Peyer's patch (tissue), 4 donors: ENCODE measurements at regions not wholly inside any gene's neighbourhood (a gene's known extent, or its start where the extent isn't known, plus 50 kb on each side); places are given as distances from the start of the nearest gene placed in this dataset.

Experiments used
- POLR2A ChIP-seq, 2 donors: fragments of 450-650 bp; IDR thresholded peaks; one replicate each; pipeline ENCODE4 v1.5.1; 2017; ENCODE audit warnings: antibody characterized with exemption in 2 of 2, mild to moderate bottlenecking in 2 of 2, moderate library complexity in 2 of 2
- TF ChIP-seq, protein P1 (sequence below), 6 experiments: fragments of 450-650 bp in 4 of 6; fragments of 200-600 bp in 2 of 6; sonication (generic) in 1 of 6; IDR thresholded peaks; one replicate each; pipeline ENCODE4 v1.5.1; 2017 to 2019; ENCODE audit warnings: antibody characterized with exemption in 6 of 6, mild to moderate bottlenecking in 3 of 6, moderate library complexity in 1 of 6

DNA sequence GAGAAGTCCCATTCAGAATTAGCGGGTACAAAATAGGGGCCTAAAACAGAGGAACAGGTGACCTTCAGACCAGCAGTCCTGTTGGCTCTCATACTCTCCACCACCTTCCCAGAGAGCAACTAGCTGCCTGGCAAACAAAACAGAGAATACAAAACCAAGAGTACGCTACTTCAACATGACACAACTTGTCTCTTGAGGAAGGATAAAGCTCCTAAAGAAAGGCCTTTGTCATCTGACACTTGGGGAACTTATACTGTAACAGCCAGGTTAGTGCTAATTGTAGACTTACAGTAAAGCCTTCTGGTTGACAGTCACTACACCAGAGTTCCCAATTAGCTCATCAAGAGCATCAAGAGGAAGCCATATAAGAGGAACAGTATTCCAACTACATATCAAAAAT, 282.1 kb upstream of the NT5C1B start:
- no peak for TF ChIP-seq POLR2A (IDR thresholded peaks at IDR 0.05)
- TF ChIP-seq, protein P1, sequence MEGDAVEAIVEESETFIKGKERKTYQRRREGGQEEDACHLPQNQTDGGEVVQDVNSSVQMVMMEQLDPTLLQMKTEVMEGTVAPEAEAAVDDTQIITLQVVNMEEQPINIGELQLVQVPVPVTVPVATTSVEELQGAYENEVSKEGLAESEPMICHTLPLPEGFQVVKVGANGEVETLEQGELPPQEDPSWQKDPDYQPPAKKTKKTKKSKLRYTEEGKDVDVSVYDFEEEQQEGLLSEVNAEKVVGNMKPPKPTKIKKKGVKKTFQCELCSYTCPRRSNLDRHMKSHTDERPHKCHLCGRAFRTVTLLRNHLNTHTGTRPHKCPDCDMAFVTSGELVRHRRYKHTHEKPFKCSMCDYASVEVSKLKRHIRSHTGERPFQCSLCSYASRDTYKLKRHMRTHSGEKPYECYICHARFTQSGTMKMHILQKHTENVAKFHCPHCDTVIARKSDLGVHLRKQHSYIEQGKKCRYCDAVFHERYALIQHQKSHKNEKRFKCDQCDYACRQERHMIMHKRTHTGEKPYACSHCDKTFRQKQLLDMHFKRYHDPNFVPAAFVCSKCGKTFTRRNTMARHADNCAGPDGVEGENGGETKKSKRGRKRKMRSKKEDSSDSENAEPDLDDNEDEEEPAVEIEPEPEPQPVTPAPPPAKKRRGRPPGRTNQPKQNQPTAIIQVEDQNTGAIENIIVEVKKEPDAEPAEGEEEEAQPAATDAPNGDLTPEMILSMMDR (IDR thresholded peaks at IDR 0.05): no peak
